HG03175 (cell line): ENCODE measurements at regions not wholly inside any gene's neighbourhood (a gene's known extent, or its start where the extent isn't known, plus 50 kb on each side); places are given as distances from the start of the nearest gene placed in this dataset.

Experiments
- ATAC-seq: cut with Tn5 transposase; IDR thresholded peaks from one replicate; pipeline ENCODE4 v1.9.1; 2021; ENCODE audit warnings: mild to moderate bottlenecking, moderate library complexity; ENCODE audit not compliant: unreplicated experiment

DNA sequence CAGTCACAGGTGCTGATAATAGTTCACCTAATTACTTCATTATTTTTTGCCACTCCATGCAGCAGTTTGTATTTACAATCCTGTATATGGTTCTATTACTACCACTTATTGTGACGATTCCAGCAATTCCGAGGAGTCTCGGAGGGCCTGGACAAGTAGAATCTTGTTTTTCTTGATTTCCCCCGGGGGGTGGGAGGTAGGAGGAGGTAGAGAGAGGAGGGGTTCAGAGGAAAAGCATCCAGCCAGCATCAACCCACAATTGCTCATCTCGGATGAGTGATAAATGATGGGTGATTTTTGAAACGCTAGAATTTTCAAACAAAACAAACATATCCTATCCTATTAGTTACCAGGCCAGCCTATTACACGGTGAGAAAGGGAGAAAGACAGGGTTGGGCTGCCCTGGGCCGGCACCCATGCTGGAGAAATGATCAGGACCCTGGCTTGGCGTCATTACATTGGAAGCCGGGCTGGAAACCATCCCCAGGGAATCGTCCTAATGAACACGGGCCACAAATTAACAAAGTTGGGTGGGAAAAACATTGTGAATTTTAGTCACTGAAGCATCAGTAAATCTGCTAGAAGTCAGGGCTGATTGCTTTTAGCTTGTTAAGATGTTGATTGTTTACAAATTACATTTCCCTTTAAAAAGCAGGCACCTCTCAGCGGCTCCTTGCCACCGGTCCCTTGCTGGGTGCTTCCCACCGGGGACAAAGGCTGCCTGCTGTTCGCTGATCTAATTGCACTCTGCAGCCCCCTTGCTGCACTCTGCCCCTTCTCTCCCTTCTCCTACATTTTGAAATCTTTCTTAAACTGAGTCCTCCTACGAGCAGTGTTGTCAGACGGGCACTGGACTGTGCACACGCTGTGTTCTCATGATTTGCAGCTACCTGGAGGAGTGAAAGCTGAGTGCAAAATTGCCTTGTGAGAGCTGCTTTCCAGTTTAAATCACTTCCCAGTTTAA is 95.5 kb downstream of the FAM204A start:
- ATAC-seq, result no peak

DNA sequence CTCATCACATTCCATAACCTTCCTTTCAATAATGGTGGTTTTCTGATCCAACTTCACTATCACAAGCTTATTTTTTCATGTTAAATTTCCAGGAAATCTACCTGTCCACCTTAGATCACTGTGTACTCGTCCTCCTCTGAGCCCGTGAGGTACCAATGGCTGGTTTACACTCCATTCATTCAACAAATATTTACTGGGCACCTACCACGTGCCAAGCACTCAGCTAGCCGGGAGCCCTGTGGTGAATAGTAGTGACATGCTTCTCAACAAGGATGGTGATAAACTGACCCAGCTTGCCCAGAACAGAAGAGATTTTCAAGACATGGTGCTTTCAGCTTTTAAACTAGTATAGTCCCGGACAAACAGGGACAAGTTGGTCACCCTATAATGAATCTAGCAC is 98.2 kb downstream of the FAM204A start:
- no peak for ATAC-seq

DNA sequence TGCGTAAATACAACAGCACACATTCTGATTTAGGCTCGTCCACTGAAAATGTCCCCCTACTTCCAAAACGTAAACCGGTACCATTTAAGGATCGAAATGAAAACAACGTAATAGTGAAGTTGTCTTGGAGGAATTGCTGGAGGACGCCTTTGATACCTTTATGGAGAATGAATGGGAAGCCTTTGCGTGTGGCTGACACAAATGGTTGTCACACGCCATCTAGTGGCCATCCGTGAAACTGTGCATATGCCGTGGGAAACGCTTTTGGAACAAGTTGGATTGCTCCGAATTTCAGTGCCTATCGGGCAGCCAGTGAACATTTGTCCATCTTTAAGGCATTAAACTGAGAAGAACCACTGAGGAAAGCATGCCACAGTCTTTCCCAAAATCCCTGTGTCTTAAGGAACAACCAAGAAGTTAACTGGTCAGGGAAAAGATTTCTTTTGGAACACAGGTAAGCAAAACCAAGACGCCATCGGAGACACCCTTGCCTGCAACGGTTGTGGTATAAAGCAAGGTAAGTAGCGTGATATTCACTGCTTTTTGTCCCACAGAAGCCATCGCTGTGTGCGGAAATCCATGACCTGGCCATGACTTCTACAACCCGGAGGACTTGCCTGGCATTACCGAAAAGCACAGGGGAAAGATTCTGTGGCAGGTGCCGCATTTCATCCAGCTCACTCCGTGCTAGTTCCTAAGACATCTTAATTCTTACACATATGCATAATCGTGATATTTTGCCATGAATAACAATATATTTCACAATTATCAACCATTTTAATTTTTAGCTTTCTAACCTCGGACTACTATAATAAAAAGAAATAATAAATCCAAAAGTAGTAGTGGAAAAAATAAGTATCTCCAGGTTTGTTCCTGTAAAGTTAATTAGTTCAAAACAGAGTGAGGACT is 100.6 kb downstream of the FAM204A start:
- ATAC-seq, result peak; percentile 50

DNA sequence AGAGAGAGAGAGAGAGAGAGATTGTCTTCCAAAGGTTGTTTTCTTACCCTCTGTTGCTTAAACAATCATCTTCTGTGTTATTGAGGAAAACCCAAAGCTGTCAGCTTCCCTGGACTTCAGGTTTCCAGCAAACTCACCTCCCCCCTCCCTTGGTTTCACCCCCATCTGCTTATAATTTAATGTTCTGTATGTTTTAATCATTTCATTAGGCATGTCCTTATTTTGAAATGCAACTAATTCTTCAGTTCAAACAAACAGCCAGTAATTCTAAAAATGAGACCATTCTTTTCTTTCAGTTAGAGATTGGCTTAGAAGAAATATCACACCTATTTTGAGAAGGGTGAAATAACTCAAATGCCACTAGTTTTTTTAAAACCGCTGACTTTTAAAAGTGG is 102.9 kb downstream of the FAM204A start:
- ATAC-seq, result no peak

DNA sequence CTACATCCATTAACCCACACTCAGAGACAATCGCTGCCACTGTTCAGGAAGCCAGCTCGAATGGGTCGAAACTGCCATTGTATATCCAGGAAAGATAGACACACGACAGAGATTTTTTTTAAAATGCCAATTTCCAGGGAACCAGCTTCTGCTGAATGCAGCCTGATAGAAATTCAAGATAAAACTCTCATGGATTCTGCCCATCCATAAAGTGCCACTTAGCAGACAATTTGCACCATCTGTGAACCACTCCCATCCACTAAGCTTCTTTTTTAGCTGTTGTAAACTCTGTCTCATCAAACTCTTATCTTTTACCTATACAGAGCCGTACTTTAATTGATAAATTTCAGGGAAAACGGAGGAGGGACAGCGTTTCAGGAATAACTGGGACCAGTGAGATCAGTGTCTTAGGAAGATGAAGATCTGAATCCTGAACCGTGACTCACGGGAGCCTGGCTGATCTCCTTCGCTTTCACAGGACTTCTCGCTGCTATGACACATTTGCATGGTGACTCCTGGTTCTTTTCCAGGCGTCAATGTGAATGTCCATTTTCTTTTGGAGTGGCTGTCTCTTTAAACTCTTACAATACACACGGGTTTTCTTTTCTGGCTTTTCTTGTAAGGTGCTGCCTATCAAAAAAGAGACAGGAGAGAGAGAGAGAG is 103.4 kb downstream of the FAM204A start:
- ATAC-seq, result no peak

DNA sequence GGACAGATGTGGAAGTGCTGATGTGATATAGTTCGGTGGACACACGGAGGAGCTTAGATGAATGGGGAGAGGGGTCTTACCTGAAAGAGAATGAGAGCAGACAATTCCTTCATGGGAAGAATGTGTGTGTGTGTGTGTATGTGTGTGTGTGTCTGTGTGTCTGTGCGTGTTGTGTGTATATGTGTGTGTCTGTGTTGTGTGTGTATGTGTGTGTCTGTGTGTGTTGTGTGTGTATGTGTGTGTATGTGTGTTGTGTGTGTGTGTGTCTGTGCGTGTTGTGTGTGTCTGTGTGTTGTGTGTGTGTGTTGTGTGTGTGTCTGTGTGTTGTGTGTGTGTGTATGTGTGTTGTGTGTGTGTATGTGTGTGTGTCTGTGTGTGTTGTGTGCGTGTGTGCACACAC is 104.2 kb downstream of the FAM204A start:
- ATAC-seq, result no peak

DNA sequence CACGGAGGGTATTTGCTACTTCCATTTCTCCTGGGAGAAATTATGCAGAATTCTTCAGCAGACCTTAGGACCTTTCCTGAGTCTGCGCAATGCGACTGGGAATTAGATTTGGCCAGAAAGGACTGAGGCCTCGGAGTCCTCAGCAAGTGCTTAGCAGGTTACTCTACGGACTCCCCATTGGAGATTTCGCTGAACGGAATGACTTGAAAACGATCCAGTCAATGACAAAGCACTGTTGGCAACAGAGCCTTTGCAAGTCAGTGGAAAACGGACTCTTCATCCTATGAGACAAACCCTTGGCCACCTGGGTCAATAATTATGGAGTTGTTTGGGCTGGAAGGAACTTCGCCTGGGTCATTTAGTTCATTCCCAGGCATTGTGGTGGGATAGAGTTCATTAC is 107.4 kb downstream of the FAM204A start:
- no peak for ATAC-seq

GRCh38 chr10:118220346-118220850 is 121.7 kb downstream of the FAM204A start:
- no peak for ATAC-seq

- ATAC-seq, result no peak
Measured at GRCh38 chr10:118218562-118218961, 123.6 kb downstream of the FAM204A start.

GRCh38 chr10:118216571-118217170 is 125.5 kb downstream of the FAM204A start:
- ATAC-seq, result no peak

DNA sequence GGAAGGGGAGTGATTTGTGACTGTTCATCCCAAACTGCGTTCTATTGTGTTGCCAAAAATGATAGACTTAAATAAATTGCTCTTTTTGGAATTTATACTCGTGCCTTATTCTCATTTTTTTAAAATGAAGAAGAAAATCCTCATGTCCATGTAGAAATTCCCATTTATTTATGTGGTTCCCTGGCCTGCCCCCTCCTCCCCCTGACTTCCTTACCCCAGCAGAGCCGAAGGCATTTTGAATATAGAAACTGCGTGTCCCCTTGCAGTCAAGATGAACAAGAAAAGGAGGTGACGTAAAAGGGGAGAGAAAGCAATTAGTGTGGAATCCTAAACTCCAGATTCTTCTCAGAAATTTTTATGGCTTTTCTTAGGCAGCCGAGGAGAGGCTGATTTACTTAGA is 126.1 kb downstream of the FAM204A start:
- ATAC-seq, result no peak

DNA sequence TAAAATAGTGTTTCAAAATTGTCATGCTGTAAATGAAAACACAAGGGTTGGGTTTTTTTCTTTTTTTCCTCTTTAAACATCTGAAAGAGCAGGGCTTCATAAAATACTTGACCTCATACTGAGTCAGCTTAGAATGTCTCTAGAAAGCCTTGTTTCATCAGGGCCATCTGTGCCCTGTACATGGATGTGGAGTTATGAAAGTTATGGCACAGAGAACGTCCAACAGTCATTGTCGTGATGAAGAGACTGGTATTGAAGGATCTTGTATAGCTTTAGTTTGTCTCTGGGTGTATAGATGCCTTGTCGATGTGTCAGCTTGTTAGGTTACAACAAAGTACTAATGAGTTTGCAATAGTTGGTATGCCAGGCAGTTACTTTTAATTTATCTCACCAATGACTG is 127.3 kb downstream of the FAM204A start:
- ATAC-seq, result no peak

DNA sequence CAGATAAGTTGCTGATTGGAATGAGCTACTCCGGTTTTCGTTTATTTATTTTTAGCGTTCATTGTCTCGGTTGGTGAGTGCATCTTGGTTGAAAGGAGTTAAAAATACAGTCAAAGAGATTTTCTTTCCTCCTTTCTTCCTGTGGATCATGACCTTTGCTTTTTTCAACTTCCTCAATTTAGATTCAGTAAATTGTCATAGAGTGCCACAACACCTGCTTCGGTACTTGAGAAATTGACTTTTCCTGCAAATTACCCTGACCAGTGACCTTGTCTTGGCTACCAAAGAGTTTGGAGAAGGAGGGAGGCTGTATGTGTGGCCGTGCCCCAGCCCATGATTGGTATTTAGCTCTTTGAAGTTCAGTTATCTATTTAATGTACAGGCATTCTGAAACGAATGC is 128.7 kb downstream of the FAM204A start:
- ATAC-seq, result no peak

GRCh38 chr10:118210276-118210675 is 131.8 kb downstream of the FAM204A start:
- no peak for ATAC-seq

GRCh38 chr10:118209215-118209614 is 132.9 kb downstream of the FAM204A start:
- ATAC-seq, result no peak

GRCh38 chr10:118207470-118208007 is 134.6 kb downstream of the FAM204A start:
- ATAC-seq, result no peak

- no peak for ATAC-seq
Measured at GRCh38 chr10:118204292-118204943, 137.7 kb downstream of the FAM204A start.

DNA sequence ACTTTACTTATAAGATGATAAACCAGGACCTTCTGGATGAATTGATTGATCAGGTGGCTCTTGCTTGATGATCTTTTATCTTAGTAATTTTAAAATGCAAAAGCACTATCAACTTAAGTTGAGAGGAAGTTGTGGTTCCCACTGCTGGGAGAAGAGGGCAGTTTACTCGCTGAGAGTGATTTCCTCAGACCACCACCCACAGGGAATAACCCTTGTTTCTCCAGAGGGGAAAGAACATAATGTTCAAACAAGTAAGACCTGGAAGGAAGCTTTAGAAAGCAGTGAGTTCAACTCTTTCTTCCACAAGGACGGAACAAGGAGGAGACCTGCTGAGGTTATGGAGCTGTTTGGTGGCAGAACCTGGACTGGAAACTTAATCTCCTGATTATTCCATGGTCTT is 138.7 kb downstream of the FAM204A start:
- ATAC-seq, result no peak

DNA sequence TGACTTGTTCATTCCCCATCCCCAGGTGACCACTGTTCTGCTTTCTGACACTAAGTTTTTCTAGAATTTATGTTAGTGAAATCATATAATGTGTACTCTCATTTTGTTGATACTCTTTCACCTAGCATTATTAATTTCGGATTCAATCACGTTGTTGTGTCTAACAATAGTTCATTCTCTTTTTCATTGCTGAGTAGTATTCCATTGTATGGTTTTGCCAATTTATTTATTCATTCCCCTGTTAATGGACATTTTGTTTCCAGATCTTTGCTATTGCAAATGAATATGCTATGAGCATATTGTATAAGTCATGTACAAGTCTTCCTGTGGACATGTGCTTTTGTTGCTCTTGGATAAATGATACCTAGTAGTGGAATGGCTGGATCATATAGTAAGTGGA is 146.4 kb downstream of the FAM204A start:
- no peak for ATAC-seq

DNA sequence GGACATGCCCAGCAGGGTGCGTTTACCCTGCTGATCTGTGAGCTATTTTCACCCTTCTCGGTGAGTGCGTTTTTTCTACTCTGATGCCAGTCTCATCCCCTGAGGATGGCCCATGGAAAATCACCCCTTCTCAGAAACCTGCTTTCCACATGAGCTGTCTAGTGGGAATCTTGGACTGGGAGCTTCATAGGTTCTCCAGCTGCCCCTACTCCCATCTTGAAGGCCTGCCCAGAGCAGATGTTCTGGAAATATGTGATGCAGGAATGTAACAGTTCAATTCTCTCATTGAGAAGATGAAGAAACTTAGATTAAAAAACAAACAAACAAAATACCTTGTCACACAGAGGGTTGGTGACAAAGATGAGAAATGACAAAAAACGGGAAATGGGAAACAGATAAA is 146.9 kb upstream of the RAB11FIP2 start:
- ATAC-seq, result no peak
